Prostate gland (tissue), 2 donors: ENCODE measurements at regions not wholly inside any gene's neighbourhood (a gene's known extent, or its start where the extent isn't known, plus 50 kb on each side); places are given as distances from the start of the nearest gene placed in this dataset.

Source experiments
- DNase-seq: peaks from one replicate; pipeline ENCODE4 v3.0.0-alpha.2; 2019; ENCODE audit warnings: low spot score
- H3K27ac ChIP-seq, 2 donors: fragments of 200-600 bp; sonication (generic); 2 replicates each; pipeline ENCODE4 v1.5.1; 2017 to 2019
- H3K27me3 ChIP-seq: fragments of 200-600 bp; sonication (generic); replicated peaks from 2 replicates; pipeline ENCODE4 v1.5.1; 2019; ENCODE audit not compliant: insufficient read depth
- H3K36me3 ChIP-seq, 2 donors: fragments of 200-600 bp; sonication (generic); 1 replicate in 1 of 2; 2 replicates in 1 of 2; pipeline versions ENCODE4 v1.5.1 to v1.8.1; 2017 to 2019
- H3K4me1 ChIP-seq: fragments of 200-600 bp; sonication (generic); replicated peaks from 2 replicates; pipeline ENCODE4 v1.5.1; 2019
- H3K4me3 ChIP-seq, 2 donors: fragments of 200-600 bp; sonication (generic); 2 replicates each; pipeline ENCODE4 v1.5.1; 2017 to 2019
- H3K9me3 ChIP-seq: fragments of 200-600 bp; sonication (generic); 2 replicates; pipeline ENCODE4 v1.5.1; 2017
- CTCF ChIP-seq, 4 experiments: fragments of 200-600 bp in 2 of 4; fragments of 450-650 bp in 2 of 4; sonication (generic) in 2 of 4; IDR thresholded peaks; 1 replicate in 3 of 4; 2 replicates in 1 of 4; pipeline ENCODE4 v1.5.1; 2016 to 2019; ENCODE audit warnings: antibody characterized with exemption in 4 of 4, mild to moderate bottlenecking in 2 of 4, moderate library complexity in 2 of 4
- POLR2A ChIP-seq: fragments of 450-650 bp; IDR thresholded peaks from one replicate; pipeline ENCODE4 v1.6.1; 2016; ENCODE audit warnings: antibody characterized with exemption, mild to moderate bottlenecking
- POLR2AphosphoS5 ChIP-seq: sonication (generic); formaldehyde crosslinking; IDR thresholded peaks from one replicate; pipeline ENCODE4 v1.6.1; 2017; ENCODE audit warnings: antibody characterized with exemption
- WGBS: methylation state at CpG from one replicate; pipeline ENCODE4 v1.1.5; 2018; 5-methylcytosine and 5-hydroxymethylcytosine counted together
- intact Hi-C: fragments of 100-400 bp; cut with DNase I; formaldehyde crosslinking; loops from one replicate; pipeline ENCODE4 v1.14.2; 2022

- Histone ChIP-seq H3K36me3 (no peaks in the 10 kb centered on the region), H3K27me3 (no peaks in the 10 kb centered on the region), H3K27ac (no peak overlapping the region), H3K4me1 (no peaks in the 10 kb centered on the region), H3K4me3 (no peak overlapping the region), H3K9me3 (no peaks in the 10 kb centered on the region)
- intact Hi-C loops = no loop called here
- 88% methylated on average over 15 of the region's 15 CpGs for WGBS
- TF ChIP-seq POLR2A (no peak), POLR2AphosphoS5 (no peak), CTCF (IDR thresholded peaks at IDR 0.05) (no peak)
- DNase-seq = no peak
These were observed 91.4 kb upstream of the RAI14 start for GRCh38 chr5:34564710-34565235.

- no peak for DNase-seq
- Histone ChIP-seq H3K4me3 (no peak overlapping the region), H3K4me1 (no peaks in the 10 kb centered on the region), H3K9me3 (no peaks in the 10 kb centered on the region), H3K27ac (no peak overlapping the region), H3K36me3 (no peaks in the 10 kb centered on the region), H3K27me3 (no peaks in the 10 kb centered on the region)
- 96% methylated on average over 6 of the region's 6 CpGs for WGBS
- intact Hi-C loops = no loop called here
- TF ChIP-seq POLR2AphosphoS5 (no peak), POLR2A (no peak), CTCF (IDR thresholded peaks at IDR 0.05) (no peak)
These were observed 86.0 kb upstream of the RAI14 start for GRCh38 chr5:34570143-34570542.

- Histone ChIP-seq H3K27ac (no peak overlapping the region), H3K4me1 (no peaks in the 10 kb centered on the region), H3K4me3 (no peak overlapping the region), H3K27me3 (no peaks in the 10 kb centered on the region), H3K9me3 (no peaks in the 10 kb centered on the region), H3K36me3 (no peaks in the 10 kb centered on the region)
- DNase-seq = no peak
- TF ChIP-seq POLR2A (no peak), POLR2AphosphoS5 (no peak), CTCF (IDR thresholded peaks at IDR 0.05) (no peak)
- intact Hi-C loops = no loop called here
- WGBS = 77% methylated on average over 5 of the region's 5 CpGs
These were observed 85.1 kb upstream of the RAI14 start for GRCh38 chr5:34570721-34571676.

GRCh38 chr5:34571677-34572041, 84.5 kb upstream of the RAI14 start:
- Histone ChIP-seq H3K36me3 (no peaks in the 10 kb centered on the region), H3K27ac (no peak overlapping the region), H3K4me3 (no peak overlapping the region), H3K9me3 (no peaks in the 10 kb centered on the region), H3K27me3 (no peaks in the 10 kb centered on the region), H3K4me1 (no peaks in the 10 kb centered on the region)
- no peak for DNase-seq
- WGBS = 83% methylated on average over 3 of the region's 3 CpGs
- no peak for TF ChIP-seq POLR2A
- TF ChIP-seq POLR2AphosphoS5 = no peak
- no peak for TF ChIP-seq CTCF (IDR thresholded peaks at IDR 0.05)
- intact Hi-C loops = no loop called here
